Activated CD4-positive, alpha-beta memory T cell treated with anti-CD3 and anti-CD28 coated beads, Interleukin-2, amount 10 ng/mL, durations not matched to agents 7 days and 5 days (primary cell): ENCODE measurements at regions not wholly inside any gene's neighbourhood (a gene's known extent, or its start where the extent isn't known, plus 50 kb on each side); places are given as distances from the start of the nearest gene placed in this dataset.

Experiments
- CTCF ChIA-PET: fragments of 350-600 bp; sonication (Branson Sonifier 250); formaldehyde crosslinking; loops from one replicate; lab custom pipeline; 2021; ENCODE audit warnings: antibody characterized with exemption, inconsistent platforms; lab: Charles Lee
- POLR2A ChIA-PET: fragments of 350-600 bp; sonication (Branson Sonifier 250); formaldehyde crosslinking; loops from one replicate; lab custom pipeline; 2021; ENCODE audit warnings: antibody characterized with exemption; lab: Charles Lee
- DNase-seq: peaks from one replicate; pipeline ENCODE4 v3.0.0-alpha.2; 2020
- H3K27ac Mint-ChIP-seq: one replicate; pipeline ENCODE4 v1.8.0; 2021; ENCODE audit warnings: mild to moderate bottlenecking, mixed read lengths
- H3K27me3 Mint-ChIP-seq: one replicate; pipeline ENCODE4 v1.8.0; 2021; ENCODE audit warnings: mixed read lengths
- H3K36me3 Mint-ChIP-seq: one replicate; pipeline ENCODE4 v1.8.0; 2021; ENCODE audit warnings: low read depth, mixed read lengths
- H3K4me1 Mint-ChIP-seq: one replicate; pipeline ENCODE4 v1.8.0; 2021; ENCODE audit warnings: mixed read lengths
- H3K4me3 Mint-ChIP-seq: one replicate; pipeline ENCODE4 v1.8.0; 2021; ENCODE audit warnings: mild to moderate bottlenecking, mixed read lengths
- H3K9me3 Mint-ChIP-seq: one replicate; pipeline ENCODE4 v1.8.0; 2021; ENCODE audit warnings: mixed read lengths

DNA sequence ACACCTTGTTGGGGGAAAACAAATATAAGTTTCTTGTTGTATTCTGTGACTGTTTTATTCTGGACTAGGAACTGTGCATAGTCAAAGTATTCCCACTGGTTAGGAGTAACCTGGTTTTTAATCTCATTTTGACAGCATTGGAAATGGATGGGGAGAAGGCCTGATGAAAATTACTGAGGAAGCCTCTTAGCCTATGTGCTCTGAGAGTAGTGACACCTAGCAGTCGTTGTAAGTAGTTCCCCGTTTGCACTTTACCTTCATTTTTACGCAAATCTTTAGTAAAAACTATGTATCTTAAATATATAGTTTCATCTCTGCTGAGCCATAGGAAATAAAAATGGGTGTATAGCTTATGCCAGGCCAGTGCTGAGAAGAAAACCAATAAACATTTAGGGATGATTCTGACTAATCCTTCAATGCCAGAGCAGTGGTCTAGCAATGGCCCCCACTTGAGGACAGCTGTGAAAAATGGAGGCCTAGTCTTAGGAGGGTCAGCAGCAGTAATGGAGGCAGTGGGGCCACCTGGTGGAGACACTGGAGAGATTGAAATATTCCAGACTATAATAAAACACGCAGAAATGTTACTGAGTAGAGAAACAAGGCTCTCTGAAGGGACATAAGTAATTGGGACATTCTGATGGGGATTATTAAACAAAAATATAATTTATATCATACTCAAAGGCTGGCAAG, 133.2 kb upstream of the NOVA1 start:
- POLR2A ChIA-PET, result no interaction called here
- Mint-ChIP-seq H3K36me3 (no peaks in the 10 kb centered on the region), H3K4me3 (no peak overlapping the region), H3K27ac (no peak overlapping the region), H3K9me3 (peaks cover 12% of the 10 kb centered on the region), H3K4me1 (no peaks in the 10 kb centered on the region), H3K27me3 (no peaks in the 10 kb centered on the region)
- DNase-seq, result no peak
- CTCF ChIA-PET, result no interaction called here

- no peak for DNase-seq
- Mint-ChIP-seq H3K9me3 (peaks cover 14% of the 10 kb centered on the region), H3K27me3 (no peaks in the 10 kb centered on the region), H3K4me1 (no peaks in the 10 kb centered on the region), H3K36me3 (no peaks in the 10 kb centered on the region), H3K4me3 (no peak overlapping the region), H3K27ac (no peak overlapping the region)
- CTCF ChIA-PET, result no interaction called here
- POLR2A ChIA-PET, result no interaction called here
Observed at GRCh38 chr14:26735811-26736210, 138.0 kb upstream of the NOVA1 start.

GRCh38 chr14:26738571-26738970, 140.7 kb upstream of the NOVA1 start:
- no peak for DNase-seq
- no peak overlapping the region for H3K4me3 Mint-ChIP-seq
- H3K4me1 Mint-ChIP-seq, result no peaks in the 10 kb centered on the region
- no peak overlapping the region for H3K27ac Mint-ChIP-seq
- CTCF ChIA-PET, result no interaction called here
- H3K36me3 Mint-ChIP-seq, result no peaks in the 10 kb centered on the region
- H3K27me3 Mint-ChIP-seq, result no peaks in the 10 kb centered on the region
- peaks cover 8% of the 10 kb centered on the region for H3K9me3 Mint-ChIP-seq
- POLR2A ChIA-PET, result no interaction called here

- Mint-ChIP-seq H3K9me3 (peaks cover 8% of the 10 kb centered on the region), H3K36me3 (no peaks in the 10 kb centered on the region), H3K27ac (no peak overlapping the region), H3K4me1 (no peaks in the 10 kb centered on the region), H3K27me3 (no peaks in the 10 kb centered on the region), H3K4me3 (no peak overlapping the region)
- POLR2A ChIA-PET, result no interaction called here
- no peak for DNase-seq
- CTCF ChIA-PET, result no interaction called here
Observed at GRCh38 chr14:26741711-26742212, 143.9 kb upstream of the NOVA1 start.

- no peaks in the 10 kb centered on the region for H3K4me1 Mint-ChIP-seq
- H3K27me3 Mint-ChIP-seq, result no peaks in the 10 kb centered on the region
- no peak overlapping the region for H3K27ac Mint-ChIP-seq
- H3K36me3 Mint-ChIP-seq, result no peaks in the 10 kb centered on the region
- H3K9me3 Mint-ChIP-seq, result peaks cover 10% of the 10 kb centered on the region
- DNase-seq, result no peak
- ChIA-PET POLR2A (no interaction called here), CTCF (no interaction called here)
- no peak overlapping the region for H3K4me3 Mint-ChIP-seq
Observed at GRCh38 chr14:26743284-26743683, 145.5 kb upstream of the NOVA1 start.

DNA sequence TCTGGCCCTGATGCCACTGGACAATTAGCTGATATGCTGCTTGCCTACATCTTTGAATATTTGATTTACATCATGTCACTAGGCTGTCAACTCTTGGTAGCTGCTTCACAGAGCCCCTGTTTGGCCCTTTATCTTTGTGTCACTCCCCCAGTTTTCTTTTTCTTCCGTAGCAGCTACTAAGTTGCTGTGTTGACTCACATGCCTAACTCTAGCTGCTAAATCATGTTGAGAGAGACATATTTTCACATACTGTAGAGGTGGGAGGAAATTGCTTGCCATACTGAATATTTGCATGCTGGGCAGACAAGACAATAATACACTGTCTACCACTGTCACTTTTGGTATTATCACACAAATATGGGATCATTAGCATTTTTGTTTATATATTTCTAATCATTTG, 147.1 kb upstream of the NOVA1 start:
- Mint-ChIP-seq H3K4me3 (no peak overlapping the region), H3K36me3 (no peaks in the 10 kb centered on the region), H3K4me1 (no peaks in the 10 kb centered on the region), H3K27me3 (no peaks in the 10 kb centered on the region), H3K27ac (no peak overlapping the region), H3K9me3 (peaks cover 8% of the 10 kb centered on the region)
- ChIA-PET POLR2A (no interaction called here), CTCF (no interaction called here)
- DNase-seq, result no peak

DNA sequence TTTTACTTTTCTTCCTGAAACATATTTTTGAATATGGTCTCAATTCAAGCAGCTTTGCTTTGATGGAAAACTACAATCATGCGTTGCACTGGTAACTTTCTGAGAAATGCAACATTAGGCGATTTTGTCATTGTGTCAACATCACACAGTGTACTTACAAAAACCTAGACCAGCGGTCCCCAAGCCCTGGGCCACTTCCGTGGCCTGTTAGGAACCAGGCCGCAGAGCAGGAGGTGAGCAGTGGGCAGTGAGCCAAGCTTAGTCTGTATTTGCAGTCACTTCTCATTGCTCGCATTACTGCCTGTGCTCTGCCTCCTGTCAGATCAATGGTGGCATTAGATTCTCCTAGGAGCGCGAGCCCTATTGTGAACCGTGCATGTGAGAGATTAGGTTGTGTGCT, 163.7 kb upstream of the NOVA1 start:
- ChIA-PET POLR2A (no interaction called here), CTCF (no interaction called here)
- H3K4me3 Mint-ChIP-seq, result no peak overlapping the region
- H3K4me1 Mint-ChIP-seq, result no peaks in the 10 kb centered on the region
- H3K9me3 Mint-ChIP-seq, result peaks cover 25% of the 10 kb centered on the region
- H3K27ac Mint-ChIP-seq, result no peak overlapping the region
- H3K27me3 Mint-ChIP-seq, result no peaks in the 10 kb centered on the region
- DNase-seq, result no peak
- H3K36me3 Mint-ChIP-seq, result no peaks in the 10 kb centered on the region

DNA sequence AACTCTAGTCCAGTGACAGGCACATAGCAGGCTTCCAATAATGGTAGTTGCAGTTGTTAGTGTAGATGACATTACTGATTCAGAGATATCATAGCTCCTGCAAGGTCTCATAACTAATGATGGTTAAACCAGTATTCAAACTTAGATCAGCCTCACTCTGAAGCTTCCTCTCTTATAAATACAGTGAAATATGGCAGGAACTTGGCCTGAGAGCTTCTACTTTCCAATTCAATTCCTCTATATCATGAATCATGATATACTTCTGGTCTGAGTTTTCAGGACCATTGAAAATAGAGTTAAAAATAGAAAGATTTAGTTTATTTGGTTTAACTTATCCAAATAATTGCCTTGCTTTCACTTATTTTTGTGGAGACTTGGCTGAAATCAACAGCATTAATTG, 167.5 kb upstream of the NOVA1 start:
- POLR2A ChIA-PET, result no interaction called here
- no peaks in the 10 kb centered on the region for H3K36me3 Mint-ChIP-seq
- H3K4me3 Mint-ChIP-seq, result no peak overlapping the region
- H3K9me3 Mint-ChIP-seq, result peaks cover 21% of the 10 kb centered on the region
- CTCF ChIA-PET, result no interaction called here
- no peak for DNase-seq
- H3K4me1 Mint-ChIP-seq, result no peaks in the 10 kb centered on the region
- H3K27me3 Mint-ChIP-seq, result no peaks in the 10 kb centered on the region
- H3K27ac Mint-ChIP-seq, result no peak overlapping the region

DNA sequence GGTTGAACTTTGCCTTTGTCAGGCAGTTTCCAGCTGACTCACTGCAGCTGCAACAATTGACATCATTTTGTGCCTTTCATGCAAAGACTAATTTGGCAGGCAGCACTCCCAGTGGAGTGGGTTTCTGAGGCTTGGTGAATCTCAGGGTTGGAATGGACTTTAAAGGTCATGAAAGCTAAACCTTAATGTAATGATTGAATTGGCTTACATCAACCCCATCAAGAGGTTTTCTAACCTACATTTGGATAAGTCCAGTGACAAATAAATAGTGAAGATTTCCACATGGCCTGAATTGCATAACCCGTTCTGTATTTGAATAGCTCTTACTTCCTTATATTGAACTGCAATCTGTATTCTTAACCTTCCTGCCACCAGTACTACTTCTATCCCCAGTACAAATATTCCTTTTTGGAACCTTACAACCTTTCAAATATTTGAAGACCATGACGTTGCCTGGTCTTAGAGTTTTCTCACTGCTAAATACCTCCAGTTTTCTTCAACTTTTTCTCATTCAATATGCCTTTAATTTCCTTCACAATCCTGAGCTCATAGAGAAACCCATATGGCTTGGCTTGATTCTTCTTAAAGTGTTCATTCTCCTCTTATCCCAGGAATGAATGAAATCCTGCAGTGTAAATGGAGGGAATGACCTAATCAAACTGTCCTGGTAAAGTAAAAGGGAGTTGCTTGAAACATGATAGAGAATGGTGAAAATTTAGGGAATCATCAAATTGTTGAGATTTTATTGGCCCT, 168.1 kb upstream of the NOVA1 start:
- Mint-ChIP-seq H3K4me3 (no peak overlapping the region), H3K27me3 (no peaks in the 10 kb centered on the region), H3K9me3 (peaks cover 21% of the 10 kb centered on the region), H3K4me1 (no peaks in the 10 kb centered on the region), H3K36me3 (no peaks in the 10 kb centered on the region), H3K27ac (no peak overlapping the region)
- ChIA-PET CTCF (no interaction called here), POLR2A (no interaction called here)
- DNase-seq, result no peak

DNA sequence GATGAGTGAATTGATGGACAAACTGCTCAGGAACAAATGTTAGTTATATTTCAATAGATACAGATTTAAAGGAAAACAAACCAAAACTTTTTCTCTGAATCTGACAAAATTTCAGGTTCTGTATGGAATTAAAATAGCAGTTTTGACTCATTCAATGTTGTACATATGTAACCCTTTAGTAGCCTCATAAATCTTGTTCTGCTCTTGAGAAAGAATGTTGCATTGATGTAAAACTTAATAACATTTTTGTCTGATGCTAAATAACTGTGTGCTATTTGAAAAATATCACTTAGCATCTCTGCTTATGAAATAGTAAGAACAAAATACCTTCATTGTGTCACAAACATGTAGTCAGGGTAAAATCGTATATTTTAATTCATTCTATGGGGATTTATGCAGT, 168.9 kb upstream of the NOVA1 start:
- H3K27me3 Mint-ChIP-seq, result no peaks in the 10 kb centered on the region
- DNase-seq, result no peak
- no peaks in the 10 kb centered on the region for H3K4me1 Mint-ChIP-seq
- H3K9me3 Mint-ChIP-seq, result peaks cover 16% of the 10 kb centered on the region
- no peak overlapping the region for H3K27ac Mint-ChIP-seq
- no peaks in the 10 kb centered on the region for H3K36me3 Mint-ChIP-seq
- ChIA-PET POLR2A (no interaction called here), CTCF (no interaction called here)
- H3K4me3 Mint-ChIP-seq, result no peak overlapping the region

DNA sequence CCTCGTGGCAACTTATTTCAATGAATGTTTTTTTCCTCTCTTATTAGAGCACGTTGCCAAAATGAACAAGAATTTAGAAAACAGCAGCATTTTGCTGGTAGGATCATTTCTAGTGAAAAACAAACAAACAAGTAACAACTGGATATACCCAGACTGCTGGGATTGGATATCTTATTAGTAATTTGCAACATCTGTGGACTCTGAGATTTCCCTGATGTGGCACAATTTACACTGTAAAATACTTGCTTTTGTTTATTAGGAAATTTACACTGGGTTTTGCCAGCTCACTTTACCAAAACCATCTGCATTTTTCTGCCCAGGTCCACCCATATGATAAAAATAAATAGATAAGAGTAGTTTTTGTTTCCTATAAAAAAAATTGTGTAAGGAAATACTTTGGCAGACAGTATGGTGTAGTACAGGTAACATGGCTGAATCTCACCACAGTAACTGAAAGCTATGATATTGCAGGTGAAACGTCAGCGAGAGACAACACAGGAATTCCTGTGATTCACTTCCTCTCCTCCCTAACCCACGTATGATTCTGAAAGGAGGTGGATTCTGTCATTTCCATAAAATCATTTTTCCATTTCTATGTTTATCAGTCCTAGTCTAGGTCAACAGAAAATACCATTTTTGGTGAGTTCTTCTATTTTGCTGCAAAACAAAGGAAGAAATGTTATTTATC, 176.2 kb upstream of the NOVA1 start:
- H3K9me3 Mint-ChIP-seq, result peaks cover 8% of the 10 kb centered on the region
- POLR2A ChIA-PET, result no interaction called here
- no peaks in the 10 kb centered on the region for H3K36me3 Mint-ChIP-seq
- H3K27ac Mint-ChIP-seq, result no peak overlapping the region
- CTCF ChIA-PET, result no interaction called here
- DNase-seq, result no peak
- no peaks in the 10 kb centered on the region for H3K27me3 Mint-ChIP-seq
- no peaks in the 10 kb centered on the region for H3K4me1 Mint-ChIP-seq
- H3K4me3 Mint-ChIP-seq, result no peak overlapping the region

DNA sequence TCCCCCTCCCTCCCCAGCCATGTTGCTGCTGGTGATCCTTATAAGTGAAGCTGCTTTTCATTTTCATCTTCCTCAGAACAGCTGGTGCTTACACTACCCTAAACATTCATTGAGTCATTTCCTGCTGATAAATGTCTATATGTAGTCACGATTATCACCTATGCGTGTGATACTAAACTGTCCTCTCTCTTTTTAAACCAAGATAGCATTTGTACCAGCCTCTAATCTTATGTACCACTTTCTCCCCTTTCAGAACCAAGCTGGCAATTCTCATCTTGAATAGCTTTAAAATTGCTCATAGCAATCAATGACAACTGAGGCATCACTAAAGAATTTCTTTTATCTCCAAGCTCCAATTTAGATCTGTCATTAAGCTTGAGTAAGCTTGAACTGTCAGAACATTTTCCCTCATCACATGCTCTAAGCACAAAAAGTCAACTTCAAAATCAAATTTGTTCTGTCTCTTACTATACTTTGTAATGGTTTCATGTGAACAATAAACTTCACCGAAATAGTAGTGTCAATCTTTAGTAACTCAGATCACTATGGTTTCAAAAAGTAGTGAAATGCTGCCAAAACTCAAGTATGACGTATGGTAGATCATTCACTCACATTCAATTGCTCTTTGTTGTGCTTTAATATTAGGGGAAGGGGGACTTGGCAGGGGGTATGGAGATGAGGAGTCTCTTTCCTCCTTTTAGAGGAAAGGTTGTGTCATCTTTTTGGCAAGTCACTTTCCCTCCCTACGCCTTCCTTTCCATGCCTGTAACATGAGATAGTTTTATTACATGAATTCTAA, 178.1 kb upstream of the NOVA1 start:
- Mint-ChIP-seq H3K4me3 (no peak overlapping the region), H3K4me1 (no peaks in the 10 kb centered on the region), H3K9me3 (peaks cover 8% of the 10 kb centered on the region), H3K27me3 (no peaks in the 10 kb centered on the region), H3K27ac (no peak overlapping the region), H3K36me3 (no peaks in the 10 kb centered on the region)
- ChIA-PET CTCF (no interaction called here), POLR2A (no interaction called here)
- no peak for DNase-seq
